ENCODE measurements at regions not wholly inside any gene's neighbourhood (a gene's known extent, or its start where the extent isn't known, plus 50 kb on each side); places are given as distances from the start of the nearest gene placed in this dataset.

GRCh38 chr3:107441617-107442016 is 64.4 kb downstream of the CCDC54 start:
- TF ChIP-seq CTCF (conservative IDR thresholded peaks at IDR 0.05 in 1 of 2, IDR thresholded peaks at IDR 0.05 in 1 of 2; ENCODE audit: extremely low read depth in 1 of 2, insufficient read depth in 1 of 2, low read depth in 1 of 2, low read length in 2 of 2): no peak
- TF ChIP-seq EZH2 (IDR thresholded peaks at IDR 0.05; ENCODE audit: borderline replicate concordance, low read length): no peak
